ENCODE measurements at regions not wholly inside any gene's neighbourhood (a gene's known extent, or its start where the extent isn't known, plus 50 kb on each side); places are given as distances from the start of the nearest gene placed in this dataset.

DNA sequence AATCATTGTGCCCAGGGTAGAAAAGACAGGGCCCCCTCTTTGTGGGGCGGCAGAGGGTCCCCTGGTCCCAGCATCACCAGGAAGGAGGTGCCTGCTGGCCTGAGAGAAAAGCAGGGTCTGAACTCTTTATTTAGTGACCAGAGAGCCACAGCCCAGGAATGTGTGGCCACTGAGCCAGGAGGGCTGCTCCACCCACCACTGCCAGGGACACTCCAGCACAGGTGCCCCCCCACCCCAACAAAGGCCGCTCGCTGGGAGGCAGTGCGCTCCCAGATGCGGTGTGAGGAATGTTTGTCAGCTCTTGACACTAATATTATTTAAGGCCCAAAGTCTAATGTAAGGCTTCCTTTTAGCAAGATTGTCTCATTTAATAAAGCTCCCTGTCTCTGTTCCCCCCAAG, 59.6 kb upstream of the ZMIZ1 start:
- TF ChIP-seq, protein P1, sequence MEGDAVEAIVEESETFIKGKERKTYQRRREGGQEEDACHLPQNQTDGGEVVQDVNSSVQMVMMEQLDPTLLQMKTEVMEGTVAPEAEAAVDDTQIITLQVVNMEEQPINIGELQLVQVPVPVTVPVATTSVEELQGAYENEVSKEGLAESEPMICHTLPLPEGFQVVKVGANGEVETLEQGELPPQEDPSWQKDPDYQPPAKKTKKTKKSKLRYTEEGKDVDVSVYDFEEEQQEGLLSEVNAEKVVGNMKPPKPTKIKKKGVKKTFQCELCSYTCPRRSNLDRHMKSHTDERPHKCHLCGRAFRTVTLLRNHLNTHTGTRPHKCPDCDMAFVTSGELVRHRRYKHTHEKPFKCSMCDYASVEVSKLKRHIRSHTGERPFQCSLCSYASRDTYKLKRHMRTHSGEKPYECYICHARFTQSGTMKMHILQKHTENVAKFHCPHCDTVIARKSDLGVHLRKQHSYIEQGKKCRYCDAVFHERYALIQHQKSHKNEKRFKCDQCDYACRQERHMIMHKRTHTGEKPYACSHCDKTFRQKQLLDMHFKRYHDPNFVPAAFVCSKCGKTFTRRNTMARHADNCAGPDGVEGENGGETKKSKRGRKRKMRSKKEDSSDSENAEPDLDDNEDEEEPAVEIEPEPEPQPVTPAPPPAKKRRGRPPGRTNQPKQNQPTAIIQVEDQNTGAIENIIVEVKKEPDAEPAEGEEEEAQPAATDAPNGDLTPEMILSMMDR (IDR thresholded peaks at IDR 0.05 in 4 of 5, conservative IDR thresholded peaks at IDR 0.05 in 1 of 5): no peak
- TF ChIP-seq POLR2A (IDR thresholded peaks at IDR 0.05): no peak

Data from gastrocnemius medialis (tissue), 4 donors.